Rectal smooth muscle tissue (tissue), 1 donor: ENCODE measurements at regions not wholly inside any gene's neighbourhood (a gene's known extent, or its start where the extent isn't known, plus 50 kb on each side); places are given as distances from the start of the nearest gene placed in this dataset.
"Not testable (repeated sequence)": the region's sequence is repeated elsewhere in the genome, so short reads cannot be mapped to it uniquely, and the experiment has no call there.

Source experiments
- H3K27ac ChIP-seq: one replicate; pipeline ENCODE4 v1.7.0; 2013; ENCODE audit warnings: low read depth, low read length, inconsistent platforms
- H3K27me3 ChIP-seq: one replicate; pipeline ENCODE4 v1.7.0; 2013; ENCODE audit warnings: low read length; ENCODE audit not compliant: control insufficient read depth, insufficient read depth
- H3K36me3 ChIP-seq: one replicate; pipeline ENCODE4 v1.7.0; 2013; ENCODE audit warnings: low read length; ENCODE audit not compliant: control insufficient read depth, insufficient read depth
- H3K4me1 ChIP-seq: one replicate; pipeline ENCODE4 v1.7.0; 2013; ENCODE audit warnings: low read length; ENCODE audit not compliant: control insufficient read depth, insufficient read depth
- H3K4me3 ChIP-seq: one replicate; pipeline ENCODE4 v1.7.0; 2013; ENCODE audit warnings: low read length
- H3K9ac ChIP-seq: one replicate; pipeline ENCODE4 v1.7.0; 2013; ENCODE audit warnings: low read length

GRCh38 chr4:30863021-30863420 is 142.9 kb downstream of the PCDH7 start:
- peak overlapping the region; percentile 74 for H3K27ac ChIP-seq

GRCh38 chr4:30865691-30866090 is 145.5 kb downstream of the PCDH7 start:
- H3K4me1 ChIP-seq = peaks cover 47% of the 10 kb centered on the region
- H3K27me3 ChIP-seq = no peaks in the 10 kb centered on the region
- no peaks in the 10 kb centered on the region for H3K36me3 ChIP-seq
- H3K9ac ChIP-seq = no peak overlapping the region
- H3K4me3 ChIP-seq = no peak overlapping the region
- H3K27ac ChIP-seq = no peak overlapping the region

More at GRCh38 chr4:30863021-30863420, 142.9 kb downstream of the PCDH7 start:
- Histone ChIP-seq H3K27me3 (no peaks in the 10 kb centered on the region), H3K4me3 (no peak overlapping the region), H3K36me3 (no peaks in the 10 kb centered on the region), H3K4me1 (peaks cover 44% of the 10 kb centered on the region), H3K9ac (no peak overlapping the region)

- peaks cover 47% of the 10 kb centered on the region for H3K4me1 ChIP-seq
- no peaks in the 10 kb centered on the region for H3K27me3 ChIP-seq
- no peak overlapping the region for H3K4me3 ChIP-seq
- H3K36me3 ChIP-seq = no peaks in the 10 kb centered on the region
- no peak overlapping the region for H3K9ac ChIP-seq
- peak overlapping the region; percentile 69 for H3K27ac ChIP-seq
Measured at GRCh38 chr4:30866346-30866745, 146.2 kb downstream of the PCDH7 start.

GRCh38 chr4:30866907-30867306 is 146.7 kb downstream of the PCDH7 start:
- H3K27me3 ChIP-seq = no peaks in the 10 kb centered on the region
- H3K9ac ChIP-seq = no peak overlapping the region
- H3K36me3 ChIP-seq = no peaks in the 10 kb centered on the region
- peak overlapping the region; percentile 69 for H3K27ac ChIP-seq
- no peak overlapping the region for H3K4me3 ChIP-seq
- H3K4me1 ChIP-seq = peaks cover 47% of the 10 kb centered on the region

GRCh38 chr4:30867427-30867826 is 147.3 kb downstream of the PCDH7 start:
- Histone ChIP-seq H3K4me1 (peaks cover 47% of the 10 kb centered on the region), H3K4me3 (no peak overlapping the region), H3K36me3 (no peaks in the 10 kb centered on the region), H3K27ac (peak overlapping the region; percentile 69), H3K27me3 (no peaks in the 10 kb centered on the region), H3K9ac (no peak overlapping the region)

- H3K27me3 ChIP-seq = no peaks in the 10 kb centered on the region
- H3K36me3 ChIP-seq = no peaks in the 10 kb centered on the region
- peak overlapping the region; percentile 69 for H3K27ac ChIP-seq
- H3K9ac ChIP-seq = no peak overlapping the region
- no peak overlapping the region for H3K4me3 ChIP-seq
- H3K4me1 ChIP-seq = peaks cover 40% of the 10 kb centered on the region
Measured at GRCh38 chr4:30868111-30868895, 148.1 kb downstream of the PCDH7 start.

- H3K27ac ChIP-seq = not testable (repeated sequence)
- H3K4me1 ChIP-seq = peaks cover 33% of the 10 kb centered on the region
Measured at GRCh38 chr4:30869387-30869786, 149.2 kb downstream of the PCDH7 start.

GRCh38 chr4:30870513-30870912 is 150.3 kb downstream of the PCDH7 start:
- Histone ChIP-seq H3K4me1 (peaks cover 30% of the 10 kb centered on the region), H3K36me3 (no peaks in the 10 kb centered on the region), H3K4me3 (no peak overlapping the region), H3K27ac (peak overlapping the region; percentile 30), H3K27me3 (no peaks in the 10 kb centered on the region), H3K9ac (no peak overlapping the region)

More at GRCh38 chr4:30869387-30869786, 149.2 kb downstream of the PCDH7 start:
- H3K9ac ChIP-seq, H3K27me3 ChIP-seq, H3K36me3 ChIP-seq, H3K4me3 ChIP-seq: not testable (repeated sequence)

- no peak overlapping the region for H3K4me3 ChIP-seq
- H3K9ac ChIP-seq = no peak overlapping the region
- no peaks in the 10 kb centered on the region for H3K36me3 ChIP-seq
- no peaks in the 10 kb centered on the region for H3K27me3 ChIP-seq
- no peak overlapping the region for H3K27ac ChIP-seq
- H3K4me1 ChIP-seq = peaks cover 11% of the 10 kb centered on the region
Measured at GRCh38 chr4:30875658-30876269, 155.6 kb downstream of the PCDH7 start.

- no peak overlapping the region for H3K4me3 ChIP-seq
- no peaks in the 10 kb centered on the region for H3K27me3 ChIP-seq
- H3K36me3 ChIP-seq = no peaks in the 10 kb centered on the region
- no peak overlapping the region for H3K9ac ChIP-seq
- H3K4me1 ChIP-seq = peaks cover 11% of the 10 kb centered on the region
- H3K27ac ChIP-seq = no peak overlapping the region
Measured at GRCh38 chr4:30879855-30880598, 159.9 kb downstream of the PCDH7 start.

- Histone ChIP-seq H3K27ac (no peak overlapping the region), H3K4me3 (no peak overlapping the region), H3K9ac (no peak overlapping the region), H3K27me3 (no peaks in the 10 kb centered on the region), H3K36me3 (no peaks in the 10 kb centered on the region), H3K4me1 (no peaks in the 10 kb centered on the region)
Measured at GRCh38 chr4:30881985-30882384, 161.8 kb downstream of the PCDH7 start.

GRCh38 chr4:30882443-30882842 is 162.3 kb downstream of the PCDH7 start:
- no peak overlapping the region for H3K27ac ChIP-seq
- no peaks in the 10 kb centered on the region for H3K27me3 ChIP-seq
- no peak overlapping the region for H3K9ac ChIP-seq

More at GRCh38 chr4:30882443-30882842, 162.3 kb downstream of the PCDH7 start:
- H3K4me1 ChIP-seq = no peaks in the 10 kb centered on the region
- H3K36me3 ChIP-seq = no peaks in the 10 kb centered on the region
- H3K4me3 ChIP-seq = no peak overlapping the region
